WTC11 (cell line): ENCODE measurements at regions not wholly inside any gene's neighbourhood (a gene's known extent, or its start where the extent isn't known, plus 50 kb on each side); places are given as distances from the start of the nearest gene placed in this dataset.
"Not testable (repeated sequence)": the region's sequence is repeated elsewhere in the genome, so short reads cannot be mapped to it uniquely, and the experiment has no call there.

Experiments used
- CBFB ChIP-seq: sonication (generic); formaldehyde crosslinking; IDR thresholded peaks from 2 replicates; pipeline ENCODE4 v1.8.1; 2022; ENCODE audit warnings: mild to moderate bottlenecking, low read depth, missing genetic modification reagents
- ESRRA ChIP-seq: sonication (generic); formaldehyde crosslinking; IDR thresholded peaks from 2 replicates; pipeline ENCODE4 v1.8.1; 2022; ENCODE audit warnings: mild to moderate bottlenecking, missing genetic modification reagents, borderline replicate concordance
- NR3C1 ChIP-seq: sonication (generic); formaldehyde crosslinking; conservative IDR thresholded peaks from 2 replicates; pipeline ENCODE4 v1.8.1; 2023; ENCODE audit warnings: low read depth, mild to moderate bottlenecking, missing genetic modification reagents
- RELA ChIP-seq: sonication (generic); formaldehyde crosslinking; IDR thresholded peaks from 2 replicates; pipeline ENCODE4 v1.8.1; 2022; ENCODE audit warnings: missing genetic modification reagents, mild to moderate bottlenecking, borderline replicate concordance
- TCF7 ChIP-seq: sonication (generic); formaldehyde crosslinking; IDR thresholded peaks from 2 replicates; pipeline ENCODE4 v1.8.0; 2022; ENCODE audit warnings: mild to moderate bottlenecking, low read depth, missing genetic modification reagents, moderate library complexity
- TEAD4 ChIP-seq: sonication (generic); formaldehyde crosslinking; IDR thresholded peaks from 2 replicates; pipeline ENCODE4 v1.8.0; 2022; ENCODE audit warnings: mild to moderate bottlenecking, missing genetic modification reagents
- ZBTB21 ChIP-seq: sonication (generic); formaldehyde crosslinking; IDR thresholded peaks from 2 replicates; pipeline ENCODE4 v1.8.1; 2023; ENCODE audit warnings: mild to moderate bottlenecking, missing genetic modification reagents, borderline replicate concordance
- TF ChIP-seq, protein P1 (sequence below): fragments of 200-600 bp; IDR thresholded peaks from 2 replicates; pipeline ENCODE4 v1.8.0; 2022; ENCODE audit warnings: antibody characterized with exemption
- TF ChIP-seq, protein P2 (sequence below): sonication (generic); formaldehyde crosslinking; IDR thresholded peaks from 2 replicates; pipeline ENCODE4 v1.8.0; 2022; ENCODE audit warnings: mild to moderate bottlenecking, missing genetic modification reagents
- TF ChIP-seq, protein P3 (sequence below): sonication (generic); formaldehyde crosslinking; IDR thresholded peaks from 2 replicates; pipeline ENCODE4 v1.8.1; 2023; ENCODE audit warnings: mild to moderate bottlenecking, moderate library complexity, missing genetic modification reagents
- TF ChIP-seq, protein P4 (sequence below): sonication (generic); formaldehyde crosslinking; IDR thresholded peaks from 2 replicates; pipeline ENCODE4 v1.8.0; 2022; ENCODE audit warnings: mild to moderate bottlenecking, missing genetic modification reagents
- TF ChIP-seq, protein P5 (sequence below): sonication (generic); formaldehyde crosslinking; IDR thresholded peaks from 2 replicates; pipeline ENCODE4 v1.8.0; 2023; ENCODE audit warnings: mild to moderate bottlenecking, missing genetic modification reagents

DNA sequence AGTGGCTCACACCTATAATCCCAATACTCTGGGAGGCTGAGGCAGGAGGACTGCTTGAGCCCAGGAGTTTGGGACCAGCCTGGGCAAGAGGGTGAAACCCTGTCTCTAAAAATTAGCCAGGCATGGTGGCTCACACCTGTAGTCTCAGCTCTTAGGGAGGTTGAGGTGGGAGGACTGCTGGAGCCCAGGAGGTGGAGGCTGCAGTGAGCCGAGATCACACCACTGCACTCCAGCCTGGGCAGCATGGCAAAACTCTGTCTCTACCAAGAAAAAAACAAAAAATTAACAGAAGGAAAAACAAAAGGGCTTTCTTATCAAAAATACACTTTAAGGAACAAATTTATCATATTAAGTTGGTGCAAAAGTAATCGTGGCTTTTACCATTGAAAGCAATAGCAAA lies 51.8 kb upstream of the TNK2 start:
- TF ChIP-seq, protein P1, sequence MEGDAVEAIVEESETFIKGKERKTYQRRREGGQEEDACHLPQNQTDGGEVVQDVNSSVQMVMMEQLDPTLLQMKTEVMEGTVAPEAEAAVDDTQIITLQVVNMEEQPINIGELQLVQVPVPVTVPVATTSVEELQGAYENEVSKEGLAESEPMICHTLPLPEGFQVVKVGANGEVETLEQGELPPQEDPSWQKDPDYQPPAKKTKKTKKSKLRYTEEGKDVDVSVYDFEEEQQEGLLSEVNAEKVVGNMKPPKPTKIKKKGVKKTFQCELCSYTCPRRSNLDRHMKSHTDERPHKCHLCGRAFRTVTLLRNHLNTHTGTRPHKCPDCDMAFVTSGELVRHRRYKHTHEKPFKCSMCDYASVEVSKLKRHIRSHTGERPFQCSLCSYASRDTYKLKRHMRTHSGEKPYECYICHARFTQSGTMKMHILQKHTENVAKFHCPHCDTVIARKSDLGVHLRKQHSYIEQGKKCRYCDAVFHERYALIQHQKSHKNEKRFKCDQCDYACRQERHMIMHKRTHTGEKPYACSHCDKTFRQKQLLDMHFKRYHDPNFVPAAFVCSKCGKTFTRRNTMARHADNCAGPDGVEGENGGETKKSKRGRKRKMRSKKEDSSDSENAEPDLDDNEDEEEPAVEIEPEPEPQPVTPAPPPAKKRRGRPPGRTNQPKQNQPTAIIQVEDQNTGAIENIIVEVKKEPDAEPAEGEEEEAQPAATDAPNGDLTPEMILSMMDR: not testable (repeated sequence)
- TF ChIP-seq, protein P2, sequence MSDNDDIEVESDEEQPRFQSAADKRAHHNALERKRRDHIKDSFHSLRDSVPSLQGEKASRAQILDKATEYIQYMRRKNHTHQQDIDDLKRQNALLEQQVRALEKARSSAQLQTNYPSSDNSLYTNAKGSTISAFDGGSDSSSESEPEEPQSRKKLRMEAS: not testable (repeated sequence)
- not testable (repeated sequence) for TF ChIP-seq CBFB (CRISPR knock-in tag); NR3C1 (CRISPR knock-in tag); TCF7; ZBTB21 (CRISPR knock-in tag); RELA (CRISPR knock-in tag); TEAD4 (CRISPR knock-in tag); ESRRA (CRISPR knock-in tag)
- TF ChIP-seq, protein P3, sequence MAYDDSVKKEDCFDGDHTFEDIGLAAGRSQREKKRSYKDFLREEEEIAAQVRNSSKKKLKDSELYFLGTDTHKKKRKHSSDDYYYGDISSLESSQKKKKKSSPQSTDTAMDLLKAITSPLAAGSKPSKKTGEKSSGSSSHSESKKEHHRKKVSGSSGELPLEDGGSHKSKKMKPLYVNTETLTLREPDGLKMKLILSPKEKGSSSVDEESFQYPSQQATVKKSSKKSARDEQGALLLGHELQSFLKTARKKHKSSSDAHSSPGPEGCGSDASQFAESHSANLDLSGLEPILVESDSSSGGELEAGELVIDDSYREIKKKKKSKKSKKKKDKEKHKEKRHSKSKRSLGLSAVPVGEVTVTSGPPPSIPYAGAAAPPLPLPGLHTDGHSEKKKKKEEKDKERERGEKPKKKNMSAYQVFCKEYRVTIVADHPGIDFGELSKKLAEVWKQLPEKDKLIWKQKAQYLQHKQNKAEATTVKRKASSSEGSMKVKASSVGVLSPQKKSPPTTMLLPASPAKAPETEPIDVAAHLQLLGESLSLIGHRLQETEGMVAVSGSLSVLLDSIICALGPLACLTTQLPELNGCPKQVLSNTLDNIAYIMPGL (CRISPR knock-in tag): not testable (repeated sequence)
- TF ChIP-seq, protein P4, sequence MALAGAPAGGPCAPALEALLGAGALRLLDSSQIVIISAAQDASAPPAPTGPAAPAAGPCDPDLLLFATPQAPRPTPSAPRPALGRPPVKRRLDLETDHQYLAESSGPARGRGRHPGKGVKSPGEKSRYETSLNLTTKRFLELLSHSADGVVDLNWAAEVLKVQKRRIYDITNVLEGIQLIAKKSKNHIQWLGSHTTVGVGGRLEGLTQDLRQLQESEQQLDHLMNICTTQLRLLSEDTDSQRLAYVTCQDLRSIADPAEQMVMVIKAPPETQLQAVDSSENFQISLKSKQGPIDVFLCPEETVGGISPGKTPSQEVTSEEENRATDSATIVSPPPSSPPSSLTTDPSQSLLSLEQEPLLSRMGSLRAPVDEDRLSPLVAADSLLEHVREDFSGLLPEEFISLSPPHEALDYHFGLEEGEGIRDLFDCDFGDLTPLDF (CRISPR knock-in tag): not testable (repeated sequence)
- TF ChIP-seq, protein P5, sequence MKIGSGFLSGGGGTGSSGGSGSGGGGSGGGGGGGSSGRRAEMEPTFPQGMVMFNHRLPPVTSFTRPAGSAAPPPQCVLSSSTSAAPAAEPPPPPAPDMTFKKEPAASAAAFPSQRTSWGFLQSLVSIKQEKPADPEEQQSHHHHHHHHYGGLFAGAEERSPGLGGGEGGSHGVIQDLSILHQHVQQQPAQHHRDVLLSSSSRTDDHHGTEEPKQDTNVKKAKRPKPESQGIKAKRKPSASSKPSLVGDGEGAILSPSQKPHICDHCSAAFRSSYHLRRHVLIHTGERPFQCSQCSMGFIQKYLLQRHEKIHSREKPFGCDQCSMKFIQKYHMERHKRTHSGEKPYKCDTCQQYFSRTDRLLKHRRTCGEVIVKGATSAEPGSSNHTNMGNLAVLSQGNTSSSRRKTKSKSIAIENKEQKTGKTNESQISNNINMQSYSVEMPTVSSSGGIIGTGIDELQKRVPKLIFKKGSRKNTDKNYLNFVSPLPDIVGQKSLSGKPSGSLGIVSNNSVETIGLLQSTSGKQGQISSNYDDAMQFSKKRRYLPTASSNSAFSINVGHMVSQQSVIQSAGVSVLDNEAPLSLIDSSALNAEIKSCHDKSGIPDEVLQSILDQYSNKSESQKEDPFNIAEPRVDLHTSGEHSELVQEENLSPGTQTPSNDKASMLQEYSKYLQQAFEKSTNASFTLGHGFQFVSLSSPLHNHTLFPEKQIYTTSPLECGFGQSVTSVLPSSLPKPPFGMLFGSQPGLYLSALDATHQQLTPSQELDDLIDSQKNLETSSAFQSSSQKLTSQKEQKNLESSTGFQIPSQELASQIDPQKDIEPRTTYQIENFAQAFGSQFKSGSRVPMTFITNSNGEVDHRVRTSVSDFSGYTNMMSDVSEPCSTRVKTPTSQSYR (CRISPR knock-in tag): not testable (repeated sequence)
